HG03520 (cell line): ENCODE measurements at regions not wholly inside any gene's neighbourhood (a gene's known extent, or its start where the extent isn't known, plus 50 kb on each side); places are given as distances from the start of the nearest gene placed in this dataset.

Experiments
- ATAC-seq: cut with Tn5 transposase; IDR thresholded peaks from one replicate; pipeline ENCODE4 v1.9.1; 2021; ENCODE audit warnings: mild to moderate bottlenecking, moderate library complexity; ENCODE audit not compliant: unreplicated experiment

- ATAC-seq = no peak
These were observed 151.0 kb upstream of the PAPPA start for GRCh38 chr9:116002624-116003023.

GRCh38 chr9:116003397-116003796 lies 150.2 kb upstream of the PAPPA start:
- no peak for ATAC-seq

- no peak for ATAC-seq
These were observed 148.4 kb upstream of the PAPPA start for GRCh38 chr9:116005205-116005604.

GRCh38 chr9:116007824-116008223 lies 145.8 kb upstream of the PAPPA start:
- ATAC-seq = no peak

GRCh38 chr9:116008278-116008677 lies 145.3 kb upstream of the PAPPA start:
- no peak for ATAC-seq

GRCh38 chr9:116009420-116009819 lies 144.2 kb upstream of the PAPPA start:
- no peak for ATAC-seq

- ATAC-seq = no peak
These were observed 137.7 kb upstream of the PAPPA start for GRCh38 chr9:116015855-116016254.

GRCh38 chr9:116020146-116020545 lies 133.4 kb upstream of the PAPPA start:
- no peak for ATAC-seq

- no peak for ATAC-seq
These were observed 132.8 kb upstream of the PAPPA start for GRCh38 chr9:116020801-116021200.

- ATAC-seq = no peak
These were observed 126.5 kb upstream of the PAPPA start for GRCh38 chr9:116027096-116027495.

GRCh38 chr9:116027511-116027910 lies 126.1 kb upstream of the PAPPA start:
- no peak for ATAC-seq

- ATAC-seq = no peak
These were observed 125.6 kb upstream of the PAPPA start for GRCh38 chr9:116027951-116028350.

- no peak for ATAC-seq
These were observed 123.1 kb upstream of the PAPPA start for GRCh38 chr9:116030517-116030916.

GRCh38 chr9:116032683-116033440 lies 120.7 kb upstream of the PAPPA start:
- ATAC-seq = no peak

GRCh38 chr9:116039312-116039711 lies 114.3 kb upstream of the PAPPA start:
- no peak for ATAC-seq

GRCh38 chr9:116039893-116040292 lies 113.7 kb upstream of the PAPPA start:
- ATAC-seq = no peak

- no peak for ATAC-seq
These were observed 111.3 kb upstream of the PAPPA start for GRCh38 chr9:116042321-116042720.

- no peak for ATAC-seq
These were observed 108.5 kb upstream of the PAPPA start for GRCh38 chr9:116045083-116045482.

GRCh38 chr9:116048081-116048480 lies 105.5 kb upstream of the PAPPA start:
- ATAC-seq = no peak

GRCh38 chr9:116049456-116049855 lies 104.1 kb upstream of the PAPPA start:
- no peak for ATAC-seq

GRCh38 chr9:116051528-116051927 lies 102.1 kb upstream of the PAPPA start:
- ATAC-seq = no peak

GRCh38 chr9:116055536-116055935 lies 98.1 kb upstream of the PAPPA start:
- ATAC-seq = no peak

- no peak for ATAC-seq
These were observed 96.2 kb upstream of the PAPPA start for GRCh38 chr9:116057371-116057770.
